A549 (cell line): ENCODE measurements at regions not wholly inside any gene's neighbourhood (a gene's known extent, or its start where the extent isn't known, plus 50 kb on each side); places are given as distances from the start of the nearest gene placed in this dataset.

ENCODE experiments used
- ATAC-seq, 2 experiments: fragments of 200-7000 bp in 1 of 2; fragments of >200 bp in 1 of 2; cut with Nextera tagmentation in 1 of 2; cut with Tn5 transposase in 1 of 2; 3 replicates each; pipeline versions ENCODE4 v1.8.0 to v1.9.1; 2018 to 2020; ENCODE audit warnings: mild to moderate bottlenecking in 1 of 2, moderate library complexity in 1 of 2
- CTCF ChIA-PET: fragments of 300-600 bp; sonication (Branson Sonifier 250); formaldehyde crosslinking; extraction: SDS; loops from one replicate; lab custom pipeline; 2021; ENCODE audit warnings: antibody characterized with exemption, inconsistent platforms; lab: Yijun Ruan, JAX
- POLR2A ChIA-PET: fragments of 350-600 bp; formaldehyde crosslinking; extraction: SDS; loops from one replicate; lab custom pipeline; 2021; ENCODE audit warnings: antibody characterized with exemption, inconsistent platforms; lab: Yijun Ruan, JAX
- DNase-seq, 2 experiments: peaks; one replicate each; pipeline versions ENCODE4 v3.0.0 to v3.0.0-alpha.2; 2011 to 2016; ENCODE audit warnings: low read depth in 1 of 2, low spot score in 1 of 2
- FAIRE-seq: peaks from 2 replicates; lab custom pipeline; 2011; peaks lifted over from hg19 to GRCh38; lab: Jason Lieb, UNC
- H3K27ac ChIP-seq, 2 experiments: fragments of >200 bp; sonication (Bioruptor Twin); formaldehyde crosslinking; 3 replicates each; pipeline ENCODE4 v1.5.1; 2016 to 2017
- H3K4me1 ChIP-seq: fragments of >200 bp; sonication (Bioruptor Twin); formaldehyde crosslinking; 3 replicates; pipeline ENCODE4 v1.6.1; 2016
- H3K4me2 ChIP-seq: fragments of >200 bp; sonication (Bioruptor Twin); formaldehyde crosslinking; 3 replicates; pipeline ENCODE4 v1.6.1; 2016
- H3K4me3 ChIP-seq: fragments of >200 bp; sonication (Bioruptor Twin); formaldehyde crosslinking; 3 replicates; pipeline ENCODE4 v1.5.1; 2016
- H3K9me3 ChIP-seq: fragments of >200 bp; sonication (Bioruptor Twin); formaldehyde crosslinking; 3 replicates; pipeline ENCODE4 v1.6.1; 2016
- ATOH8 ChIP-seq: fragments of 250-450 bp; sonication (Bioruptor Pico); IDR thresholded peaks from 2 replicates; pipeline ENCODE4 v1.5.0; 2020; ENCODE audit warnings: low read depth, mild to moderate bottlenecking, moderate library complexity
- CBX8 ChIP-seq: fragments of 200-600 bp; sonication (generic); IDR thresholded peaks from 2 replicates; pipeline ENCODE4 v1.6.1; 2016
- CEBPB ChIP-seq, 2 experiments: fragments of >200 bp in 1 of 2; sonication (Bioruptor Twin) in 1 of 2; formaldehyde crosslinking in 1 of 2; IDR thresholded peaks; 2 replicates each; pipeline ENCODE4 v1.6.1; 2012 to 2016
- CHD2 ChIP-seq: fragments of 150-350 bp; IDR thresholded peaks from 2 replicates; pipeline ENCODE4 v1.6.1; 2014; ENCODE audit warnings: low read length; ENCODE audit not compliant: partially characterized antibody
- CHD4 ChIP-seq: fragments of 200-600 bp; sonication (generic); IDR thresholded peaks from 2 replicates; pipeline ENCODE4 v1.6.1; 2016; ENCODE audit warnings: antibody characterized with exemption, mild to moderate bottlenecking, borderline replicate concordance
- EP300 ChIP-seq, 2 experiments: fragments of >200 bp; sonication (Bioruptor Twin); formaldehyde crosslinking; IDR thresholded peaks; 2 replicates in 1 of 2; 3 replicates in 1 of 2; pipeline ENCODE4 v1.6.1; 2016 to 2017
- ESRRA ChIP-seq: fragments of 150-350 bp; IDR thresholded peaks from 2 replicates; pipeline ENCODE4 v1.6.1; 2014; ENCODE audit warnings: mild to moderate bottlenecking, low read length, borderline replicate concordance
- FOSB ChIP-seq: fragments of 250-450 bp; sonication (Bioruptor Pico); IDR thresholded peaks from 2 replicates; pipeline ENCODE4 v1.5.0; 2020; ENCODE audit warnings: mild to moderate bottlenecking, moderate library complexity
- FOSL2 ChIP-seq, 2 experiments: fragments of 450-650 bp in 1 of 2; fragments of >200 bp in 1 of 2; sonication (Bioruptor Twin) in 1 of 2; formaldehyde crosslinking; IDR thresholded peaks; 2 replicates each; pipeline versions ENCODE4 v1.5.0 to v1.6.1; 2016 to 2020; ENCODE audit warnings: mild to moderate bottlenecking in 1 of 2, moderate library complexity in 1 of 2
- HEYL ChIP-seq: fragments of 250-450 bp; sonication (Bioruptor Pico); IDR thresholded peaks from 2 replicates; pipeline ENCODE4 v1.8.0; 2021; ENCODE audit warnings: mild to moderate bottlenecking, moderate library complexity
- HOXB5 ChIP-seq: fragments of 250-450 bp; sonication (Bioruptor Pico); IDR thresholded peaks from 2 replicates; pipeline ENCODE4 v1.5.0; 2020; ENCODE audit warnings: mild to moderate bottlenecking, moderate library complexity
- JUNB ChIP-seq: fragments of >200 bp; sonication (Bioruptor Twin); formaldehyde crosslinking; IDR thresholded peaks from 2 replicates; pipeline ENCODE4 v1.6.1; 2016
- KDM1A ChIP-seq: fragments of 200-600 bp; sonication (generic); IDR thresholded peaks from 2 replicates; pipeline ENCODE4 v1.6.1; 2016; ENCODE audit warnings: low read depth, mild to moderate bottlenecking
- KDM5A ChIP-seq: fragments of 200-600 bp; sonication (generic); IDR thresholded peaks from 2 replicates; pipeline ENCODE4 v1.6.1; 2016; ENCODE audit warnings: antibody characterized with exemption, mild to moderate bottlenecking
- MAX ChIP-seq: IDR thresholded peaks from 2 replicates; pipeline ENCODE4 v1.6.1; 2012
- MAZ ChIP-seq: fragments of 150-350 bp; IDR thresholded peaks from 2 replicates; pipeline ENCODE4 v1.6.1; 2014; ENCODE audit warnings: antibody characterized with exemption, low read depth, low read length, borderline replicate concordance
- NR3C1 ChIP-seq: fragments of >200 bp; sonication (Bioruptor Twin); formaldehyde crosslinking; IDR thresholded peaks from 3 replicates; pipeline ENCODE4 v1.6.1; 2017
- POLR2AphosphoS2 ChIP-seq: conservative IDR thresholded peaks from 2 replicates; pipeline ENCODE4 v1.6.1; 2012; ENCODE audit warnings: low read length, improper control_type of control experiment, inconsistent platforms
- RAD21 ChIP-seq, 2 experiments: fragments of >200 bp in 1 of 2; sonication (Bioruptor Twin) in 1 of 2; formaldehyde crosslinking in 1 of 2; IDR thresholded peaks in 1 of 2; conservative IDR thresholded peaks in 1 of 2; 2 replicates in 1 of 2; 3 replicates in 1 of 2; pipeline ENCODE4 v1.6.1; 2012 to 2018; ENCODE audit warnings: inconsistent platforms in 1 of 2
- RCOR1 ChIP-seq: fragments of 150-350 bp; IDR thresholded peaks from 2 replicates; pipeline ENCODE4 v1.6.1; 2014; ENCODE audit warnings: antibody characterized with exemption, low read length, low read depth
- USF2 ChIP-seq: fragments of 450-650 bp; IDR thresholded peaks from 2 replicates; pipeline ENCODE4 v1.6.1; 2014; ENCODE audit warnings: antibody characterized with exemption
- ZC3H11A ChIP-seq: fragments of 450-650 bp; IDR thresholded peaks from 2 replicates; pipeline ENCODE4 v1.6.1; 2014; ENCODE audit warnings: antibody characterized with exemption, mild to moderate bottlenecking
- ZNF302 ChIP-seq: fragments of 250-450 bp; sonication (Bioruptor Pico); IDR thresholded peaks from 2 replicates; pipeline ENCODE4 v1.9.0; 2021; ENCODE audit warnings: inconsistent platforms, mild to moderate bottlenecking, moderate library complexity
- WGBS: methylation state at CpG from one replicate; pipeline ENCODE4 v1.1.6; 2017; ENCODE audit errors: missing lambda C conversion rate; 5-methylcytosine and 5-hydroxymethylcytosine counted together
- TF ChIP-seq, protein P1 (sequence below): IDR thresholded peaks from 2 replicates; pipeline ENCODE4 v1.6.1; 2012
- TF ChIP-seq, protein P2 (sequence below): fragments of >200 bp; sonication (Bioruptor Twin); formaldehyde crosslinking; IDR thresholded peaks from 3 replicates; pipeline ENCODE4 v1.6.1; 2016
- TF ChIP-seq, protein P3 (sequence below): fragments of >200 bp; sonication (Bioruptor Twin); formaldehyde crosslinking; IDR thresholded peaks from 2 replicates; pipeline ENCODE4 v1.6.1; 2016
- TF ChIP-seq, protein P4 (sequence below): IDR thresholded peaks from 2 replicates; pipeline ENCODE4 v1.6.1; 2012; ENCODE audit warnings: low read depth, borderline replicate concordance

DNA sequence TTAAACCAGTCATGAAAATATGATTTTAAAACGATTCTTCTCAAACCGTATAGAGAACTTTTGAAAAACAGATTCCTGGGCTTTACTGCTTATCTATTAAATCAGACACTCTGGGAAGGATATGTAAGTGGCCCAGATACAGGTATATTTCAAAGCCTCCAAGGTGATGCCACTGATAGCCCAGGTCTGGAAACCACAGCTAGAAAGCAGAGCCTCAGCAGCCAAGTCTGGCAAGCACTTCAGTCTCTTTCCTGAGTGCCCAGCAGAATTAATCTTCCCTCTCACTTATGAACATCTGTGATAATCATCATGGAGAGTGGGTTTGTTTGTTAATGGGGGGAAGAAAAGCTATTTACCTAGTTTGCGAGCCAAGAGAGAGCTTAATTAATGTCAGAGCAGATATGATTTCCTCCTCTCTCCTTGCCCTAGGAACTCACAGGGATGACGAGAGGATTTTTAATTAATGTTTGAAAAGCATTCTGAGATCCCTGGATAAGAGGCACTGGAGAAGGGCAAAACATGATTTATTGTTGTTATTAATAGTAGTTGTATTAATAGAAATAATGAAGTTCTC is 368.4 kb downstream of the TLE1 start:
- Histone ChIP-seq H3K4me2 (no peak overlapping the region), H3K4me1 (peaks cover 14% of the 10 kb centered on the region), H3K27ac (no peak overlapping the region), H3K4me3 (no peak overlapping the region), H3K9me3 (peaks cover 14% of the 10 kb centered on the region; the same call in 2 of the 3 replicates)
- ATAC-seq, result no peak
- CTCF ChIA-PET, result no interaction called here
- no peak for DNase-seq
- FAIRE-seq, result no peak
- TF ChIP-seq, protein P1, sequence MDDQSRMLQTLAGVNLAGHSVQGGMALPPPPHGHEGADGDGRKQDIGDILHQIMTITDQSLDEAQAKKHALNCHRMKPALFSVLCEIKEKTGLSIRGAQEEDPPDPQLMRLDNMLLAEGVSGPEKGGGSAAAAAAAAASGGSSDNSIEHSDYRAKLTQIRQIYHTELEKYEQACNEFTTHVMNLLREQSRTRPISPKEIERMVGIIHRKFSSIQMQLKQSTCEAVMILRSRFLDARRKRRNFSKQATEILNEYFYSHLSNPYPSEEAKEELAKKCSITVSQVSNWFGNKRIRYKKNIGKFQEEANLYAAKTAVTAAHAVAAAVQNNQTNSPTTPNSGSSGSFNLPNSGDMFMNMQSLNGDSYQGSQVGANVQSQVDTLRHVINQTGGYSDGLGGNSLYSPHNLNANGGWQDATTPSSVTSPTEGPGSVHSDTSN, result no peak
- TF ChIP-seq CHD4 (no peak), USF2 (no peak), MAZ (no peak), RCOR1 (no peak), KDM5A (no peak), JUNB (no peak), FOSL2 (IDR thresholded peaks at IDR 0.05) (no peak), FOSL2 (CRISPR knock-in tag; IDR thresholded peaks at IDR 0.05) (no peak), MAX (no peak), CHD2 (no peak), ZC3H11A (no peak), POLR2AphosphoS2 (no peak), FOSB (CRISPR knock-in tag) (no peak)
- TF ChIP-seq, protein P2, sequence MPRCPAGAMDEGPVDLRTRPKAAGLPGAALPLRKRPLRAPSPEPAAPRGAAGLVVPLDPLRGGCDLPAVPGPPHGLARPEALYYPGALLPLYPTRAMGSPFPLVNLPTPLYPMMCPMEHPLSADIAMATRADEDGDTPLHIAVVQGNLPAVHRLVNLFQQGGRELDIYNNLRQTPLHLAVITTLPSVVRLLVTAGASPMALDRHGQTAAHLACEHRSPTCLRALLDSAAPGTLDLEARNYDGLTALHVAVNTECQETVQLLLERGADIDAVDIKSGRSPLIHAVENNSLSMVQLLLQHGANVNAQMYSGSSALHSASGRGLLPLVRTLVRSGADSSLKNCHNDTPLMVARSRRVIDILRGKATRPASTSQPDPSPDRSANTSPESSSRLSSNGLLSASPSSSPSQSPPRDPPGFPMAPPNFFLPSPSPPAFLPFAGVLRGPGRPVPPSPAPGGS, result no peak
- TF ChIP-seq, protein P3, sequence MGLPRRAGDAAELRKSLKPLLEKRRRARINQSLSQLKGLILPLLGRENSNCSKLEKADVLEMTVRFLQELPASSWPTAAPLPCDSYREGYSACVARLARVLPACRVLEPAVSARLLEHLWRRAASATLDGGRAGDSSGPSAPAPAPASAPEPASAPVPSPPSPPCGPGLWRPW, result no peak
- WGBS, result 85% methylated on average over 4 of the region's 4 CpGs
- POLR2A ChIA-PET, result no interaction called here

DNA sequence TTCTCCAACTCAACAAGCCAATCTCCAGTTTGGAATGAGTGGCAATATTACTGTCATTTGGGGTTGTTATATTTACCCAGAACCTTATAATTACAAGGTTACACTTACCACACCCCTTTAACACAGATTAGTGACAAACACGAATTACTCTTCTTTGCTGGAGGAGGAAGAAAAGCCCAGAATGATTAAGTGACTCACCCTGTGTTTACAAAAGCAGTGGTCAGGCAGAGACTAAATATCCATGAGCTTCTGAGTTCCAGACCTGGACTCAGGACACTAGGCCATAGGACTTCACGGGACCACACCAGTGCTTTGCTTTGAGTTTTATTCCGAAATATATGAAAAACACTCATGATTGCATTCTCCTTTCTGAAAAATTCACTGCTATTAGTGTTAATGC is 370.8 kb downstream of the TLE1 start:
- peak; percentile 36 to 51 for DNase-seq
- Histone ChIP-seq H3K27ac (peak overlapping the region; percentile 22 to 50; a peak in 4 of 6 replicates), H3K4me2 (peak overlapping the region; percentile 35), H3K4me3 (no peak overlapping the region), H3K9me3 (no peaks in the 10 kb centered on the region), H3K4me1 (peaks cover 14% of the 10 kb centered on the region)
- ATAC-seq, result peak; percentile 83 to 85
- 38% methylated on average over 3 of the region's 3 CpGs for WGBS
- ChIA-PET POLR2A (no interaction called here), CTCF (interaction anchor here (1.2 kb wide), 1 partner anchor 212 kb away, joined by 4 read pairs; no protein-coding TSS in a partner anchor)
- FAIRE-seq, result no peak
- TF ChIP-seq ZNF302 (CRISPR knock-in tag), result no peak
- TF ChIP-seq EP300 (IDR thresholded peaks at IDR 0.05), result no peak
- no peak for TF ChIP-seq CHD2
- no peak for TF ChIP-seq KDM1A
- TF ChIP-seq JUNB, result 0 out of 2 replicates have a peak, but pooled peaks have one; percentile 17
- TF ChIP-seq, protein P3, result no peak
- no peak for TF ChIP-seq POLR2AphosphoS2
- no peak for TF ChIP-seq FOSL2 (IDR thresholded peaks at IDR 0.05)
- peak; percentile 69 for TF ChIP-seq FOSL2 (CRISPR knock-in tag; IDR thresholded peaks at IDR 0.05)

DNA sequence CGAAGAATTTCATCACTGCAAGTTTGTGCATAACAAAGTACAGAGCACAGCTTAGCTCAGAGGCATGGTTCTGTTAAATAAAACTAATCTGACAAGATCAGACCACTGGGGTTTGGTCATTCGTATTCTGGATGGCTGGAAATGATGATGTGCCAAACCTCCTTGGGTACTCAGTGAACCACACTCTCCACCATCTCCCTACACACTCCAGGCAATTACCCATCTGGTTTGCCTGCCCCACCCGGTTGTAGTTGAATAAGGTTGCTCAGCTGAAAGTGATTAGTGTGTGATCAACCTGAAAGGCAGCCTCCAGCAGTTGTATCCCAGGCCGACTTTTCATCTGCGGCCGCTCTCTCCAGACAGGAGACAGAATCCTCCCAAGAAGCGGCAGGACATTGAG is 371.4 kb downstream of the TLE1 start:
- peak overlapping the region; percentile 7 to 50; a peak in 3 of 6 replicates for H3K27ac ChIP-seq
- TF ChIP-seq CBX8 (no peak), NR3C1 (no peak), HEYL (CRISPR knock-in tag) (no peak), FOSL2 (IDR thresholded peaks at IDR 0.05) (no peak), FOSL2 (CRISPR knock-in tag; IDR thresholded peaks at IDR 0.05) (no peak), HOXB5 (CRISPR knock-in tag) (no peak), ATOH8 (CRISPR knock-in tag) (no peak), CEBPB (IDR thresholded peaks at IDR 0.05) (no peak), ESRRA (no peak), RAD21 (conservative IDR thresholded peaks at IDR 0.05 in 1 of 2, IDR thresholded peaks at IDR 0.05 in 1 of 2) (no peak)
- TF ChIP-seq, protein P4, sequence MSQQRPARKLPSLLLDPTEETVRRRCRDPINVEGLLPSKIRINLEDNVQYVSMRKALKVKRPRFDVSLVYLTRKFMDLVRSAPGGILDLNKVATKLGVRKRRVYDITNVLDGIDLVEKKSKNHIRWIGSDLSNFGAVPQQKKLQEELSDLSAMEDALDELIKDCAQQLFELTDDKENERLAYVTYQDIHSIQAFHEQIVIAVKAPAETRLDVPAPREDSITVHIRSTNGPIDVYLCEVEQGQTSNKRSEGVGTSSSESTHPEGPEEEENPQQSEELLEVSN, result no peak
- FAIRE-seq (no peak), DNase-seq (no peak), ATAC-seq (no peak)
- WGBS, result 82% methylated on average over 7 of the region's 7 CpGs
- peak overlapping the region; percentile 35; the same call in 1 of the 3 replicates for H3K4me2 ChIP-seq
- H3K4me3 ChIP-seq, result no peak overlapping the region
- POLR2A ChIA-PET, result no interaction called here
- H3K9me3 ChIP-seq, result no peaks in the 10 kb centered on the region
- peaks cover 14% of the 10 kb centered on the region for H3K4me1 ChIP-seq
- CTCF ChIA-PET, result interaction anchor here (0.5 to 1.2 kb wide), 2 partner anchors 82 to 212 kb away, joined by 4 read pairs; no protein-coding TSS in a partner anchor
